ENCODE measurements at regions not wholly inside any gene's neighbourhood (a gene's known extent, or its start where the extent isn't known, plus 50 kb on each side); places are given as distances from the start of the nearest gene placed in this dataset.

DNA sequence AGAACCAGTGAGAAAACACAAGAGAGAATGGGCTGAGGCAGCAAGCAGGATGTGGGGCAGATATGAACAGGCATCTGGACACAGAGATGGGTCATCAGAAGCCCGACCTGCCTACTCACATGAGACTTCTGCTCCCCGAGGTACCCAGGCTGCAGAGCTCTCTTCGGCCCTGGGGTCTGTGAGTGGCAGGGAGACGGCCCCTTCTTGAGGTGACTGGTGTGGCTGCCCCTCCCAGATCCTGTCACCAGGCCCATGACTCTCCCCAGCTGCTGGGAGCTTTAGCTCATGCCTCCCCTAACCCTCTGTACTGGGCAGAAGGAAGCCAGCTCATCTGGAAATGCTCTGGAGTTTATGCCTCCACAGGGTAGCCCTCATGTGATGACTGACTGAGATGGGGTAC, 157.6 kb upstream of the PCBD1 start:
- no peaks in the 10 kb centered on the region for H3K4me1 ChIP-seq
- H3K4me3 ChIP-seq (replicated peaks in 1 of 3) = no peak overlapping the region
- no peaks in the 10 kb centered on the region for H3K36me3 ChIP-seq
- no peaks in the 10 kb centered on the region for H3K27me3 ChIP-seq
- DNase-seq = no peak
- intact Hi-C loops (cut with DNase I) = no loop called here
- TF ChIP-seq, protein P1, sequence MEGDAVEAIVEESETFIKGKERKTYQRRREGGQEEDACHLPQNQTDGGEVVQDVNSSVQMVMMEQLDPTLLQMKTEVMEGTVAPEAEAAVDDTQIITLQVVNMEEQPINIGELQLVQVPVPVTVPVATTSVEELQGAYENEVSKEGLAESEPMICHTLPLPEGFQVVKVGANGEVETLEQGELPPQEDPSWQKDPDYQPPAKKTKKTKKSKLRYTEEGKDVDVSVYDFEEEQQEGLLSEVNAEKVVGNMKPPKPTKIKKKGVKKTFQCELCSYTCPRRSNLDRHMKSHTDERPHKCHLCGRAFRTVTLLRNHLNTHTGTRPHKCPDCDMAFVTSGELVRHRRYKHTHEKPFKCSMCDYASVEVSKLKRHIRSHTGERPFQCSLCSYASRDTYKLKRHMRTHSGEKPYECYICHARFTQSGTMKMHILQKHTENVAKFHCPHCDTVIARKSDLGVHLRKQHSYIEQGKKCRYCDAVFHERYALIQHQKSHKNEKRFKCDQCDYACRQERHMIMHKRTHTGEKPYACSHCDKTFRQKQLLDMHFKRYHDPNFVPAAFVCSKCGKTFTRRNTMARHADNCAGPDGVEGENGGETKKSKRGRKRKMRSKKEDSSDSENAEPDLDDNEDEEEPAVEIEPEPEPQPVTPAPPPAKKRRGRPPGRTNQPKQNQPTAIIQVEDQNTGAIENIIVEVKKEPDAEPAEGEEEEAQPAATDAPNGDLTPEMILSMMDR (IDR thresholded peaks at IDR 0.05) = no peak
- no peak for TF ChIP-seq POLR2A (IDR thresholded peaks at IDR 0.05)
- H3K9me3 ChIP-seq = no peaks in the 10 kb centered on the region
- H3K27ac ChIP-seq = no peak overlapping the region
- WGBS, 2 donors = 63% methylated on average over 3 of the region's 4 CpGs; no CpG with 5 or more reads in 1 of the 2 donors

DNA sequence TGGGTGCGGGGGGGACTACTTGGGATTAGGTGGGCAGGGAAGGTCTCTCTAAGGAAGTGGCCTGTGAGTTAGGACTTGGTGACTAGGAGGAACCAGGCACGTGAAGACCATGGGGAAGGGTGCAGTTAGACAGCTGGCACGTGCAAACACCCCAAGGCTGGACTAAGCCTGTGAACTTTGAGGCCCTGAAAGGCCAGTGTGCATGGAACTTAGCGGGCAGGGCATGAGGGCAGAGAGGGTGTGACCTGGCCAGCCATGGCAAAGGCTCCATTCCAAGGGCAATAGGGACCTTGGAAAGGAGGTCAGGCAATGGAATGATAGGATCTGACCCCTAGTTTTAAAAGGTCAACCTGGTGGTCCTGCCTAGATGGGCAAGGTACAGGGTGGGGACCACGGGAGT, 158.4 kb upstream of the PCBD1 start:
- no peak for TF ChIP-seq POLR2A (IDR thresholded peaks at IDR 0.05)
- TF ChIP-seq, protein P1 (IDR thresholded peaks at IDR 0.05) = no peak
- no peak for DNase-seq
- 90 to 94% methylated on average over 5 of the region's 5 CpGs for WGBS, 2 donors

DNA sequence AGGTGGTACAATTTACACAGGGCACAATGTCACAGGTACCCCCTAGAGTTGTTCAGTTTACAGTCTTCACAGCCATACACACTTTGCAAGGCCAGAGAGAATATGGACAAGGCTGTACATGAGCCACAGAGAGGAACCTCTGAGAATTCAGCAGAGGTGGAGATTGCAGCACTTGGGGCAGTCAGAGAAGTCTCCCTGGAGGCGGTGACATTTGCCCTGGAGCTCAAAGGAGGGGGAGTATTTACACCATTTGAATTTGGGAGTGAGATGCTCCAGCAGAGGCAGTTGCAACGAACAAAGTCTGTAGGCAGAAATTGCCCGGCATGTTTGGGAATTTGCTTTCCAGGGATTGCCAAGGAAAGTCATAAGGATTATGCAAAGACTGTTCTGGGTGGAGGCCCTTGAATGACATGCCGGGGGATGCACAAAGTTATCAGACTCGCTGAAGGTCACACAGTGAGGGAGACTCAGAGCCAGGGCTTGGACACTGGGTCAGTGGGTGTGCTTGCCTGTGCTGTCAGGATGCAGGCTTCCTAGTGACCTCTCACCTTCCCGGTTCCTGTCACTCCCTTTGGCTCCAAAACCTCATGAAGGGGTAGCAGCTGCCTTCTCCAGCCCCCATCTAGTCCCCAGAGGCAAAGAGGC, 160.7 kb upstream of the PCBD1 start:
- TF ChIP-seq, protein P1 (IDR thresholded peaks at IDR 0.05) = no peak
- TF ChIP-seq POLR2A (IDR thresholded peaks at IDR 0.05) = no peak
- intact Hi-C loops (cut with DNase I) = no loop called here
- no peaks in the 10 kb centered on the region for H3K9me3 ChIP-seq

More for the DNA sequence above, 158.4 kb upstream of the PCBD1 start:
- no peak overlapping the region for H3K27ac ChIP-seq
- no peak overlapping the region for H3K4me3 ChIP-seq (replicated peaks in 1 of 3)
- no peaks in the 10 kb centered on the region for H3K27me3 ChIP-seq
- H3K36me3 ChIP-seq = no peaks in the 10 kb centered on the region
- no peaks in the 10 kb centered on the region for H3K9me3 ChIP-seq
- intact Hi-C loops (cut with DNase I) = no loop called here
- H3K4me1 ChIP-seq = no peaks in the 10 kb centered on the region

DNA sequence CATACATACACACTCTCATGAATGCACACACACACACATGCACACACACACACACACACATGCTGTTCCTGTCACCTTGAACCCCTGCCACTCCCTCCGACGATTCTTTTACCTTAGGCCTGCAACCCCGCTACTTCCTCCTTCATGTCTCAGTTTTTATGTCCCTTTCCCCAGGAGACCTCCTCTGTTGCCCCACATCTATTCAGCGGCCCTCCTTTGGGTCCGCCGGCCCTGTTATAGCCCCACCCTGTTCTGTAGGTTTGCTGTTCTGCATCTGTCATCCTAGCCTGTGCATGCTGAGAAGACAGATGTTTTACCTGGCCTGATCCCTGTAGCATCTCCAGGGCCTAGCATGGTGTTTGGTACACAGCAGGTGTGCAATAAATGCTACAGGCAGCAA, 161.6 kb upstream of the PCBD1 start:
- no peak for DNase-seq
- intact Hi-C loops (cut with DNase I) = no loop called here
- no peaks in the 10 kb centered on the region for H3K9me3 ChIP-seq
- H3K4me1 ChIP-seq = no peaks in the 10 kb centered on the region
- no peak overlapping the region for H3K27ac ChIP-seq
- no peak for TF ChIP-seq POLR2A (IDR thresholded peaks at IDR 0.05)
- TF ChIP-seq, protein P1 (IDR thresholded peaks at IDR 0.05) = no peak
- H3K27me3 ChIP-seq = no peaks in the 10 kb centered on the region
- H3K36me3 ChIP-seq = no peaks in the 10 kb centered on the region
- no peak overlapping the region for H3K4me3 ChIP-seq (replicated peaks in 1 of 3)
- WGBS, 2 donors = 90% methylated on average over 6 of the region's 6 CpGs

More for the DNA sequence above, 160.7 kb upstream of the PCBD1 start:
- no peaks in the 10 kb centered on the region for H3K27me3 ChIP-seq
- no peaks in the 10 kb centered on the region for H3K36me3 ChIP-seq
- DNase-seq = no peak
- H3K4me1 ChIP-seq = no peaks in the 10 kb centered on the region
- H3K4me3 ChIP-seq (replicated peaks in 1 of 3) = no peak overlapping the region
- 80 to 88% methylated on average over 6 of the region's 6 CpGs for WGBS, 2 donors
- no peak overlapping the region for H3K27ac ChIP-seq

DNA sequence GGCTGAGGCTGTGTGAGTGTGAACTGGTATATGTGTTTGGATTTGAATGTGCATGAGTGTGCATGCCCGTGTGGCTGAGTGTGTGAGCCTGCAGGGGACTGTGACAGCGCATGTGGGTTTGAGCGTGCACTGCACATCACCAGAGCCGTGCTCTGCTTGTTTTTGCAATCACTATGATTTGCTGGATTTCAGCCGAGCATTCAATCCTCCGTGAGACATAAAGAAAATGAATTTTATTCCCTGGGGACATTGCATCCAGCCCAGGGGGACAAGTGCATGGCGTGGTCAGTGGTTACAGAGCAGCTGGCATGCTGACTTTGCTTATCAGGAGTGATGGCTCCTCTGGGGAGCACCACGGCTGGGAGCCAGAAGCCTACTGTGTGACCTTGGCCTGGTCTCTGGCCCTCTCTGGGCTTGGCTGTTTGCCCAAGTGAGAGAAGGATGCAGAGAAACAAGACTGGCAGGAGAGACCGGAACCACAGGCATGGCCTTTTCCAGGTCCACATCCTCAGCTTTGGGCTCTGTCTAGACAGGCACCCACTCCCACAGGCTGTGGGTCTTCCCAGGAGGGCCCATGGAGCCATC, 160.2 kb upstream of the UNC5B start:
- Histone ChIP-seq H3K27ac (no peak overlapping the region), H3K4me1 (no peaks in the 10 kb centered on the region), H3K36me3 (no peaks in the 10 kb centered on the region), H3K4me3 (replicated peaks in 1 of 3) (no peak overlapping the region), H3K9me3 (no peaks in the 10 kb centered on the region), H3K27me3 (no peaks in the 10 kb centered on the region)
- DNase-seq = no peak
- no peak for TF ChIP-seq POLR2A (IDR thresholded peaks at IDR 0.05)
- TF ChIP-seq, protein P1 (IDR thresholded peaks at IDR 0.05) = no peak
- intact Hi-C loops (cut with DNase I) = no loop called here
- WGBS, 2 donors = 77 to 82% methylated on average over 8 to 9 of the region's 9 CpGs

Data from thyroid gland (tissue), 4 donors.